ENCODE measurements at regions not wholly inside any gene's neighbourhood (a gene's known extent, or its start where the extent isn't known, plus 50 kb on each side); places are given as distances from the start of the nearest gene placed in this dataset.

DNA sequence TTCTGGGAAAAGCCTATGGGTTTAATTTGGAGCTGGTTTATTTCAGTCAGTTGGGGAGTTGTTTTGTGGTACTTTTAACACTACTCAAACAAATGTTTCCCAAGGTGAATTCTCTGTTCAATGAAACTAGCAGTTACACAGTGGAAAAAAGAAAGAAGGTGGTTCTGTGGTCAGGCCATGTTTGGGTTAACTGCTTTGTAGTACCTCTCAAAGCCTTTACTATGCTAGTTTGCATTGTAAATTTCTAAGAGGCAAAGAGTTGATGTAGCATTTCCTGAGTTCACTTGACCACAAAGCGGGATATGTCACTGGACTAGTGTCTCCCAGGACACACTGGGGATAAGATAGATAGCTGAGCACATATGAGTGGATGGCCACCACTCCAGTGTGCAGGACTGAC is 145.4 kb downstream of the KIF20B start:
- Histone ChIP-seq H3K27me3 (ENCODE audit: control insufficient read depth, insufficient read depth, low read length) (peaks cover 5% of the 10 kb centered on the region; the same call in 1 of the 2 replicates), H3K4me3 (ENCODE audit: low read depth in 2 of 2, low read length in 2 of 2) (no peak overlapping the region), H3K36me3 (ENCODE audit: control insufficient read depth, insufficient read depth, low read length) (no peaks in the 10 kb centered on the region), H3K4me1 (ENCODE audit: control insufficient read depth, insufficient read depth, low read length) (no peaks in the 10 kb centered on the region), H3K9me3 (ENCODE audit: control insufficient read depth, insufficient read depth, low read depth, low read length) (no peaks in the 10 kb centered on the region), H3K27ac (ENCODE audit: low read length) (no peak overlapping the region)
- no peak for TF ChIP-seq SIN3A (IDR thresholded peaks at IDR 0.05; ENCODE audit: borderline replicate concordance, insufficient read depth, low read depth, low read length)
- TF ChIP-seq, protein P1, sequence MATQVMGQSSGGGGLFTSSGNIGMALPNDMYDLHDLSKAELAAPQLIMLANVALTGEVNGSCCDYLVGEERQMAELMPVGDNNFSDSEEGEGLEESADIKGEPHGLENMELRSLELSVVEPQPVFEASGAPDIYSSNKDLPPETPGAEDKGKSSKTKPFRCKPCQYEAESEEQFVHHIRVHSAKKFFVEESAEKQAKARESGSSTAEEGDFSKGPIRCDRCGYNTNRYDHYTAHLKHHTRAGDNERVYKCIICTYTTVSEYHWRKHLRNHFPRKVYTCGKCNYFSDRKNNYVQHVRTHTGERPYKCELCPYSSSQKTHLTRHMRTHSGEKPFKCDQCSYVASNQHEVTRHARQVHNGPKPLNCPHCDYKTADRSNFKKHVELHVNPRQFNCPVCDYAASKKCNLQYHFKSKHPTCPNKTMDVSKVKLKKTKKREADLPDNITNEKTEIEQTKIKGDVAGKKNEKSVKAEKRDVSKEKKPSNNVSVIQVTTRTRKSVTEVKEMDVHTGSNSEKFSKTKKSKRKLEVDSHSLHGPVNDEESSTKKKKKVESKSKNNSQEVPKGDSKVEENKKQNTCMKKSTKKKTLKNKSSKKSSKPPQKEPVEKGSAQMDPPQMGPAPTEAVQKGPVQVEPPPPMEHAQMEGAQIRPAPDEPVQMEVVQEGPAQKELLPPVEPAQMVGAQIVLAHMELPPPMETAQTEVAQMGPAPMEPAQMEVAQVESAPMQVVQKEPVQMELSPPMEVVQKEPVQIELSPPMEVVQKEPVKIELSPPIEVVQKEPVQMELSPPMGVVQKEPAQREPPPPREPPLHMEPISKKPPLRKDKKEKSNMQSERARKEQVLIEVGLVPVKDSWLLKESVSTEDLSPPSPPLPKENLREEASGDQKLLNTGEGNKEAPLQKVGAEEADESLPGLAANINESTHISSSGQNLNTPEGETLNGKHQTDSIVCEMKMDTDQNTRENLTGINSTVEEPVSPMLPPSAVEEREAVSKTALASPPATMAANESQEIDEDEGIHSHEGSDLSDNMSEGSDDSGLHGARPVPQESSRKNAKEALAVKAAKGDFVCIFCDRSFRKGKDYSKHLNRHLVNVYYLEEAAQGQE (IDR thresholded peaks at IDR 0.05; ENCODE audit: insufficient read depth in 1 of 2, low read depth in 2 of 2, low read length in 1 of 2), result no peak
- no peak for TF ChIP-seq TCF7L2 (IDR thresholded peaks at IDR 0.05; ENCODE audit: low read depth, low read length)
- no peak for ATAC-seq
- CTCF ChIA-PET, result no interaction called here
- POLR2A ChIA-PET, result no interaction called here
- no peak for DNase-seq (ENCODE audit: low read depth, low spot score)
- in situ Hi-C loops (cut with HindIII; ENCODE audit: low pct_unique_long_range_greater_than_20kb, low sequenced_read_pairs) (no loop called here), intact Hi-C loops (cut with micrococcal nuclease; ENCODE audit: unreplicated experiment) (no loop called here)
- no TSS peak for BruUV-seq (replicated peaks)

- intact Hi-C loops (cut with micrococcal nuclease; ENCODE audit: unreplicated experiment) (no loop called here), in situ Hi-C loops (cut with HindIII; ENCODE audit: low pct_unique_long_range_greater_than_20kb, low sequenced_read_pairs) (no loop called here)
- Histone ChIP-seq H3K4me1 (ENCODE audit: control insufficient read depth, insufficient read depth, low read length) (no peaks in the 10 kb centered on the region), H3K27me3 (ENCODE audit: control insufficient read depth, insufficient read depth, low read length) (0 out of 2 replicates have a peak, but pooled peaks cover 2% of the 10 kb centered on the region), H3K27ac (ENCODE audit: low read length) (no peak overlapping the region), H3K9me3 (ENCODE audit: control insufficient read depth, insufficient read depth, low read depth, low read length) (no peaks in the 10 kb centered on the region), H3K4me3 (ENCODE audit: low read depth in 2 of 2, low read length in 2 of 2) (no peak overlapping the region), H3K36me3 (ENCODE audit: control insufficient read depth, insufficient read depth, low read length) (no peaks in the 10 kb centered on the region)
- no TSS peak for BruUV-seq (replicated peaks)
- POLR2A ChIA-PET, result no interaction called here
- no peak for TF ChIP-seq POLR2AphosphoS5 (IDR thresholded peaks at IDR 0.05; ENCODE audit: low read depth, low read length)
- TF ChIP-seq, protein P2, sequence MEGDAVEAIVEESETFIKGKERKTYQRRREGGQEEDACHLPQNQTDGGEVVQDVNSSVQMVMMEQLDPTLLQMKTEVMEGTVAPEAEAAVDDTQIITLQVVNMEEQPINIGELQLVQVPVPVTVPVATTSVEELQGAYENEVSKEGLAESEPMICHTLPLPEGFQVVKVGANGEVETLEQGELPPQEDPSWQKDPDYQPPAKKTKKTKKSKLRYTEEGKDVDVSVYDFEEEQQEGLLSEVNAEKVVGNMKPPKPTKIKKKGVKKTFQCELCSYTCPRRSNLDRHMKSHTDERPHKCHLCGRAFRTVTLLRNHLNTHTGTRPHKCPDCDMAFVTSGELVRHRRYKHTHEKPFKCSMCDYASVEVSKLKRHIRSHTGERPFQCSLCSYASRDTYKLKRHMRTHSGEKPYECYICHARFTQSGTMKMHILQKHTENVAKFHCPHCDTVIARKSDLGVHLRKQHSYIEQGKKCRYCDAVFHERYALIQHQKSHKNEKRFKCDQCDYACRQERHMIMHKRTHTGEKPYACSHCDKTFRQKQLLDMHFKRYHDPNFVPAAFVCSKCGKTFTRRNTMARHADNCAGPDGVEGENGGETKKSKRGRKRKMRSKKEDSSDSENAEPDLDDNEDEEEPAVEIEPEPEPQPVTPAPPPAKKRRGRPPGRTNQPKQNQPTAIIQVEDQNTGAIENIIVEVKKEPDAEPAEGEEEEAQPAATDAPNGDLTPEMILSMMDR (IDR thresholded peaks at IDR 0.05), result 0 out of 2 replicates have a peak, but pooled peaks have one; percentile 4
- DNase-seq (ENCODE audit: low read depth, low spot score) (no peak), ATAC-seq (no peak)
- CTCF ChIA-PET, result no interaction called here
Measured at GRCh38 chr10:89852872-89853271, 151.5 kb downstream of the KIF20B start.

DNA sequence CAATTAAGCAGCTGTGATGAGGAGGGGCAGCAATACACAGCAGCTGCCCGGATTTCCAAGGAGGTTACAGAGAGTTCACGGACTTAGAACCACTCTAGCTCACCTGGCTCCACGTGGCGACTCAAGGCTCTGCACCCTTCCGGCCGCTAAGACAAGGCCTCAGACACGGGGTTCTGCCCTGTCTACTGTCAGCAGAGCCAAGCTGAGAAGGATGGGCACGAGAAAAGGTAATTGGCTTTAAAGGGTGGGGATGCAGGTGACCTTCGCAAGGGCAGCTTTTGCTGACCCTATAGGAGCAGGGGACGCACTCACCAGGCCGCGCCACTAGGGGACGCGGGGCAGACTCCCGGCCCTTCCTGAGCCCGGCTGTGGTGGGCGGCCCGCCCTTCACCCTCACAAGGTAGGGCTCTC is 152.4 kb downstream of the KIF20B start:
- Histone ChIP-seq H3K4me3 (ENCODE audit: low read depth in 2 of 2, low read length in 2 of 2) (no peak overlapping the region), H3K36me3 (ENCODE audit: control insufficient read depth, insufficient read depth, low read length) (no peaks in the 10 kb centered on the region), H3K9me3 (ENCODE audit: control insufficient read depth, insufficient read depth, low read depth, low read length) (no peaks in the 10 kb centered on the region), H3K27ac (ENCODE audit: low read length) (no peak overlapping the region), H3K27me3 (ENCODE audit: control insufficient read depth, insufficient read depth, low read length) (0 out of 2 replicates have a peak, but pooled peaks cover 2% of the 10 kb centered on the region), H3K4me1 (ENCODE audit: control insufficient read depth, insufficient read depth, low read length) (no peaks in the 10 kb centered on the region)
- intact Hi-C loops (cut with micrococcal nuclease; ENCODE audit: unreplicated experiment), result no loop called here
- ATAC-seq (no peak), DNase-seq (ENCODE audit: low read depth, low spot score) (no peak)
- ChIA-PET CTCF (interaction anchor here (0.7 kb wide), 1 partner anchor 54 kb away, joined by 3 read pairs; no protein-coding TSS in a partner anchor), POLR2A (no interaction called here)
- no peak for TF ChIP-seq POLR2AphosphoS5 (IDR thresholded peaks at IDR 0.05; ENCODE audit: low read depth, low read length)
- TF ChIP-seq, protein P2 (IDR thresholded peaks at IDR 0.05), result peak; percentile 42
- BruUV-seq (replicated peaks), result no TSS peak
- in situ Hi-C loops (cut with HindIII; ENCODE audit: low pct_unique_long_range_greater_than_20kb, low sequenced_read_pairs), result no loop called here

All from Panc1 (cell line).